ENCODE measurements at regions not wholly inside any gene's neighbourhood (a gene's known extent, or its start where the extent isn't known, plus 50 kb on each side); places are given as distances from the start of the nearest gene placed in this dataset.

GRCh38 chr11:28520291-28520690 is 412.1 kb downstream of the METTL15 start:
- Mint-ChIP-seq H3K36me3 (ENCODE audit: low read depth) (peaks cover 3% of the 10 kb centered on the region), H3K27ac (no peak overlapping the region), H3K9me3 (peaks cover 8% of the 10 kb centered on the region), H3K4me3 (no peak overlapping the region), H3K27me3 (no peaks in the 10 kb centered on the region), H3K4me1 (ENCODE audit: low read depth) (no peaks in the 10 kb centered on the region)
- ChIA-PET CTCF (no interaction called here), POLR2A (no interaction called here)
- ATAC-seq (no peak), DNase-seq (no peak)
- intact Hi-C loops (cut with micrococcal nuclease) = no loop called here
- no peak for TF ChIP-seq CTCF (IDR thresholded peaks at IDR 0.05)

GRCh38 chr11:28518825-28519224 is 410.6 kb downstream of the METTL15 start:
- intact Hi-C loops (cut with micrococcal nuclease) = no loop called here
- Mint-ChIP-seq H3K9me3 (peaks cover 2% of the 10 kb centered on the region), H3K4me3 (no peak overlapping the region), H3K27ac (no peak overlapping the region), H3K36me3 (ENCODE audit: low read depth) (no peaks in the 10 kb centered on the region), H3K4me1 (ENCODE audit: low read depth) (no peaks in the 10 kb centered on the region), H3K27me3 (no peaks in the 10 kb centered on the region)
- no peak for DNase-seq
- no peak for ATAC-seq
- CTCF ChIA-PET = no interaction called here
- no peak for TF ChIP-seq CTCF (IDR thresholded peaks at IDR 0.05)
- POLR2A ChIA-PET = no interaction called here

- Mint-ChIP-seq H3K4me3 (no peak overlapping the region), H3K27me3 (no peaks in the 10 kb centered on the region), H3K27ac (no peak overlapping the region), H3K9me3 (peaks cover 4% of the 10 kb centered on the region), H3K36me3 (ENCODE audit: low read depth) (no peaks in the 10 kb centered on the region), H3K4me1 (ENCODE audit: low read depth) (no peaks in the 10 kb centered on the region)
- ATAC-seq = no peak
- DNase-seq = no peak
- no peak for TF ChIP-seq CTCF (IDR thresholded peaks at IDR 0.05)
- intact Hi-C loops (cut with micrococcal nuclease) = no loop called here
- ChIA-PET POLR2A (no interaction called here), CTCF (no interaction called here)
Measured at GRCh38 chr11:28517621-28518020, 409.4 kb downstream of the METTL15 start.

- Mint-ChIP-seq H3K4me3 (no peak overlapping the region), H3K9me3 (peaks cover 7% of the 10 kb centered on the region), H3K36me3 (ENCODE audit: low read depth) (no peaks in the 10 kb centered on the region), H3K4me1 (ENCODE audit: low read depth) (no peaks in the 10 kb centered on the region), H3K27me3 (no peaks in the 10 kb centered on the region), H3K27ac (no peak overlapping the region)
- CTCF ChIA-PET = no interaction called here
- POLR2A ChIA-PET = no interaction called here
- no peak for TF ChIP-seq CTCF (IDR thresholded peaks at IDR 0.05)
- intact Hi-C loops (cut with micrococcal nuclease) = no loop called here
- DNase-seq (no peak), ATAC-seq (no peak)
Measured at GRCh38 chr11:28514391-28514790, 406.2 kb downstream of the METTL15 start.

GRCh38 chr11:28512143-28512756 is 404.1 kb downstream of the METTL15 start:
- Mint-ChIP-seq H3K27me3 (no peaks in the 10 kb centered on the region), H3K27ac (no peak overlapping the region), H3K9me3 (peaks cover 7% of the 10 kb centered on the region), H3K4me1 (ENCODE audit: low read depth) (no peaks in the 10 kb centered on the region), H3K4me3 (no peak overlapping the region), H3K36me3 (ENCODE audit: low read depth) (no peaks in the 10 kb centered on the region)
- no peak for ATAC-seq
- no peak for TF ChIP-seq CTCF (IDR thresholded peaks at IDR 0.05)
- POLR2A ChIA-PET = no interaction called here
- intact Hi-C loops (cut with micrococcal nuclease) = no loop called here
- CTCF ChIA-PET = no interaction called here
- DNase-seq = no peak

All from activated CD8-positive, alpha-beta T cell treated with anti-CD3 and anti-CD28 coated beads for 36 hours (primary cell).